HS-5 (cell line): ENCODE measurements at regions not wholly inside any gene's neighbourhood (a gene's known extent, or its start where the extent isn't known, plus 50 kb on each side); places are given as distances from the start of the nearest gene placed in this dataset.

Experiments used
- DNase-seq: peaks from one replicate; pipeline ENCODE4 v3.0.0-alpha.2; 2012; ENCODE audit warnings: low read depth

GRCh38 chr9:79352322-79352721 lies 219.4 kb upstream of the TLE4 start:
- DNase-seq, result no peak

DNA sequence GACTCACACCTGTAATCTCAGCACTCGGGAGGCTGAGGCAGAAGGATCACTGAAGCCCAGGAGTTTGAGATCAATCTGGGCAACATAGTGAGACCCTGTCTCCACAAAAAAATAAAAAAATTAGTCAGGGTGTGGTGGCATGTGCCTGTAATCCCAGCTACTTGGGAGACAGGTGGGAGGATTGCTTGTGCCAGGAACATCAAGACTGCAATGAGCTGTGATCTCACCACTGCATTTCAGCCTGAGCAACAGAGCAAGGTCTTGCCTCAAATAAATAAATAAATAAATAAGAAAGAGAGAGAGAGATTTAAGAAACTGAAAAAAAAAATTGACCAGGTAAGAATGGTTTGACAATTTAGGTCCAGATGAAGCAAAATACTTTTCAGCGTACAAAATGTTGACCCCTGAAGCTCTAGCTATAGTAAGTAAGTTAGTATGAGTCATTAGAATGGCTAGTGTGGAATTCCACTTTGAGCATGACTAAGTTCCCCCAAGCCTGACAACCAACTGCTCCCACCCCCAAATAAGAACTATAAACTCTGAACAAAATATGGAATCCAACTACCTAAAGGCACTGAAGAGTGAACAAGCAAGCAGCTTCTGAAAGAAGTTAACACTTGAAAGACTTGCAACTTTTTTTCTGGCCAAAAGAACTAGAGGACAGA lies 217.8 kb upstream of the TLE4 start:
- peak; percentile 33 for DNase-seq

DNA sequence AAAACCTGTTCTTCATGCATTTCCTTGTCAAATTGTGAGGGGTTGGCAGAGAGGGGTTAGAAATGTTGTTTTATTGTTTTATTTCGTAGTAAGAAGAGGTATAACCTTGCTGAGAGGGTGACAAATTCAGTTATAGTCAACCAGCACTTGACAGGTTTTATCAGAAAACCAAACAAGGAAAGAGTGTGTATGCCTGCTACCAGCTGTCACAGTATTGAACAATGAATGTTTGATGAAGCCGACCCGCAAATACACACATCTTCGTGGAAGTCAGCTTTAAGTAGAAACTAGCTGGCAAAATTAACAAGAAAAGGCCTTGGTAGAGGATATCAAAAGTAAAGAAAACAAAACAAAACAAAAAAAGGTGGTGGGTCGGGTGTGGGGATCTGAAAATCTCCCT lies 214.6 kb upstream of the TLE4 start:
- DNase-seq, result no peak

DNA sequence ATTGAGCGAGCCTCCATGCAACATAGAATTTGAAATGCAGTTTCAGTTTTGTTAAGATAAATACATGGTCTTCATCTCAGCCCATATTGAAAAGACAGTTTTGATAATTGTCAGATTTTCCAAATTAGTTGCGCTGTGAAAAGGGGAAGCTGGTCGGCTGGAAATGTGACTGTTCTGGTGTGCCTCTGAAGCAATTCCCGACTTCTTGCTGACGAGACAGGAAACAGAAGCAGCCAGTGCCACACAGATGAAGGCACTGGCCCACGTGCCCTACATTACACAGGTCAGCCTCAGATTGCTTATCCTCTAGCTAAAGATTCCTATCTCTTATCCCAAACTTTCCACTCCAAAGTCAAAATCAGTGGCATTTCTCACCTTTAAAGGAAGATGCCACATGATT lies 214.1 kb upstream of the TLE4 start:
- DNase-seq, result no peak

GRCh38 chr9:79360387-79361347 lies 211.1 kb upstream of the TLE4 start:
- peak; percentile 30 for DNase-seq

- no peak for DNase-seq
Observed at GRCh38 chr9:79362100-79363081, 209.4 kb upstream of the TLE4 start.

GRCh38 chr9:79369676-79370075 lies 202.1 kb upstream of the TLE4 start:
- no peak for DNase-seq

GRCh38 chr9:79371301-79371700 lies 200.5 kb upstream of the TLE4 start:
- no peak for DNase-seq

GRCh38 chr9:79371948-79372555 lies 199.7 kb upstream of the TLE4 start:
- no peak for DNase-seq

GRCh38 chr9:79377339-79377855 lies 194.4 kb upstream of the TLE4 start:
- DNase-seq, result no peak

- DNase-seq, result no peak
Observed at GRCh38 chr9:79378107-79378506, 193.7 kb upstream of the TLE4 start.

GRCh38 chr9:79382044-79382443 lies 189.7 kb upstream of the TLE4 start:
- DNase-seq, result no peak

- DNase-seq, result no peak
Observed at GRCh38 chr9:79382458-79382857, 189.3 kb upstream of the TLE4 start.

DNA sequence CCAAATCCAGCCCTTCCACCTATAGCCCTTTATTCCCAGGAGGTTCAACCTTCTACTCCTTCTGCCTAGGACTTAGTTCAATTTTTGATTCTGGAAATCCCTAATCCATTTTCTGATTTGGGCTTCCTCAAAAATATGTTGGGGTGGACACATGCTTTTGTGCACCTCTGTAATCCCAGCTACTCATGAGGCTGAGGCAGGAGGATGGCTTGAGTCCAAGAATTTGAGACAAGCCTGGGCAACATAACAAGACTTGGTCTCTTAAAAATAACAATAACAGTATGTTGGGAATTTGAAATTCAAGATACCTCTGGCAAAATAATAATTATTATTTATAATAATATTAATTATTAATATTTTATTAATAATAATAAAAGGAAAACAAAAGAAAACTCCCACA lies 188.7 kb upstream of the TLE4 start:
- DNase-seq, result no peak

GRCh38 chr9:79384091-79384490 lies 187.7 kb upstream of the TLE4 start:
- no peak for DNase-seq

DNA sequence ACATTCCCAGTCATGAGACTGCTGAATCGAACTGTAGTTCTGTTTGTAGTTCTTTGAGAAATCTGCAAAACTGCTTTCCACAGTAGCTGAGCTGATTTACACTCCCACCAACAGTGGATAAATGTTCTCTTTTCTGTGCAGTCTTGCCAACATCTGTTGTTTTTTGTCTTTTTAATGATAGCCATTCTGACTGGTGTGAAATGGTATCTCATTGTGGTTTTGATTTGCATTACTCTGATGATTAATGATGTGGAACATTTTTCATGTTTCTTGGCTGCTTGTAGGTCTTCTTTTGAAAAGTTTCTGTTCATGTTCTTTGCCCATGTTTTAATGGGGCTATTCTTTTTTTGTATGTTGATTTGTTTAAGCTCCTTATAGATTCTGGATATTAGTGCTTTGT lies 187.3 kb upstream of the TLE4 start:
- no peak for DNase-seq

DNA sequence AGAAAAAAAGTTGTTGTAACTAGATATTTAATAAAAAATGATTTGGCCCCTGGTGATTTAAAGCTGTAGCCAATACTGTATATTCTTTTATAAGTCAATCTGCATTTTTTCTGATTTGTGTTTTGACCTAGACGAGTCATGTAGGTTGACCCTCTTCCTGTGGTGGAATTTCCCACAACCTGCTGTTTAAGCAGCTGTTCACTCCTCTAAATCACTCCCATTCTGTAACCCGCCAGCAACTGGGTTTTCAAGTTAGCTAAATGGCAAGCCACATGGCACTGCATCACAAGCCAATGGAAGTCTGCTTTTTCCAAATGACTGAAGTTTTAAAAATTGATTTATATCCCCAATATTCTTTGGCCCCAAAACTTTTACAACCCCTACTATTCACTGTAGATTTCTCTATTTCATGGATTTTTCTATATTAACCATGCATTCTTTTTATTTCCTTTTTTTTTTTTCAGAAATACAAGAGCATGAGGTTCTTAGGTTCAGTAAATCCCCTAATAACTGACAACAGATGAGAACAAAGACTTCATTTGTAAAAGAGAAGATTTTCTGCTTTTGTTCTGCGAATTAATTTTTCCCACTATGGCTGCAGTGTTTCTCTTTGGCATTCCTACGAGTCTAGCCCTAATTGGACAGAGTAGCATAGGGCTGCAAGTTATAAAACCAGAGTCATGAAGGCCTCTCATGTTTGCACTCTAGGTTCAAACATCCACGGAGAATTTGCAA lies 184.5 kb upstream of the TLE4 start:
- peak; percentile 18 for DNase-seq

GRCh38 chr9:79390077-79390698 lies 181.6 kb upstream of the TLE4 start:
- DNase-seq, result peak; percentile 46

DNA sequence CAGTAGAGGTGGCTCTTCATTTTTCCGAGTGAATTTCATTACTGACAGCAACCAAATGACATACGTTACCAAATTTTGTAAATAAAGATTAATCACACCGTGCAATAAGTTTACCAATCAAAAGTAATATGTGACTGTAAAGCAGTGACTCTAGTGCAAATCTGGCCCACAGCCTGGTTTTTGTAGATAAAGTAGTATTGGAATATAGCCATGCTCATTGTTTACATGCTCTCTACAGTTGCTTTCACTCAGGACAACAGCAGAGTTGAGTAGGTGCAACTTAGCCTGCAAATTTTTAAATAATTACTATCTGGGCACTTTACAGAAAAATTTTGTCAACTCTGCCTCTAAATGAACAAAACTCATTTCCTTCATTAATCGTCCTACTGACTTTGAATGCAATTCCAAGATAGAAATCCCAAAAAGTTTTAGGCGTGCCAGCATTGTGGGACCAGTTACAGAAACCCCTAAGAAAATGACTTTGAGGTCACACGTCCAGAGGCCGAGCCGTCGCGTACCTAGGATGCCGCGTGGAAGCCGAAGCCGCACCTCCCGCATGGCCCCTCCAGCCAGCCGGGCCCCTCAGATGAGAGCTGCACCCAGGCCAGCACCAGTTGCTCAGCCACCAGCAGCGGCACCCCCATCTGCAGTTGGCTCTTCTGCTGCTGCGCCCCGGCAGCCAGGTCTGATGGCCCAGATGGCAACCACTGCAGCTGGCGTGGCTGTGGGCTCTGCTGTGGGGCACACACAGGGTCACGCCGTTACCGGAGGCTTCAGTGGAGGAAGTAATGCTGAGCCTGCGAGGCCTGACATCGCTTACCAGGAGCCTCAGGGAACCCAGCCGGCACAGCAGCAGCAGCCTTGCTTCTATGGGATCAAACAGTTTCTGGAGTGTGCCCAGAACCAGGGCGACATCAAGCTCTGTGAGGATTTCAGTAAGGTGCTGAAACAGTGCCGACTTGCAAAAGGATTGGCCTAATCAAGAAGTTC lies 180.7 kb upstream of the TLE4 start:
- no peak for DNase-seq
